Endothelial cell of umbilical vein (primary cell): ENCODE measurements at regions not wholly inside any gene's neighbourhood (a gene's known extent, or its start where the extent isn't known, plus 50 kb on each side); places are given as distances from the start of the nearest gene placed in this dataset.

Experiments
- CTCF ChIP-seq, 2 donors: IDR thresholded peaks; 1 replicate in 1 of 2; 2 replicates in 1 of 2; pipeline ENCODE4 v1.5.1; 2011; ENCODE audit warnings: low read length in 2 of 2, mild to moderate bottlenecking in 2 of 2, moderate library complexity in 2 of 2, control low read depth in 1 of 2, inconsistent platforms in 1 of 2, low read depth in 1 of 2; ENCODE audit not compliant: insufficient read depth in 1 of 2; ENCODE audit errors: extremely low read depth in 1 of 2
- EZH2 ChIP-seq: IDR thresholded peaks from 2 replicates; pipeline ENCODE4 v1.6.1; 2012; ENCODE audit warnings: borderline replicate concordance, low read depth, mild to moderate bottlenecking, moderate library complexity, low read length, inconsistent platforms; ENCODE audit not compliant: severe bottlenecking
- FOS ChIP-seq: IDR thresholded peaks from 2 replicates; pipeline ENCODE4 v1.6.1; 2011; ENCODE audit warnings: mild to moderate bottlenecking, low read length, moderate library complexity, borderline replicate concordance; ENCODE audit not compliant: insufficient read depth
- MAX ChIP-seq: IDR thresholded peaks from 2 replicates; pipeline ENCODE4 v1.6.1; 2011; ENCODE audit not compliant: insufficient read depth, insufficient read length
- MYC ChIP-seq: IDR thresholded peaks from one replicate; pipeline ENCODE4 v1.6.1; 2011; ENCODE audit warnings: mild to moderate bottlenecking, low read depth, low read length
- POLR2A ChIP-seq: IDR thresholded peaks from 2 replicates; pipeline ENCODE4 v1.6.1; 2012; ENCODE audit warnings: low read depth, mild to moderate bottlenecking, control low read depth, low read length
- POLR2AphosphoS5 ChIP-seq: IDR thresholded peaks from 2 replicates; pipeline ENCODE4 v1.6.1; 2012; ENCODE audit warnings: low read depth, mild to moderate bottlenecking, control low read depth, low read length, moderate library complexity; ENCODE audit not compliant: insufficient read depth

GRCh38 chr12:19746471-19746870 is 307.2 kb downstream of the AEBP2 start:
- TF ChIP-seq CTCF (IDR thresholded peaks at IDR 0.05; ENCODE audit: extremely low read depth in 1 of 2, insufficient read depth in 1 of 2, low read depth in 1 of 2, low read length in 2 of 2) (no peak), EZH2 (no peak), MAX (no peak), POLR2A (no peak), MYC (no peak), POLR2AphosphoS5 (no peak), FOS (no peak)
